ENCODE measurements at regions not wholly inside any gene's neighbourhood (a gene's known extent, or its start where the extent isn't known, plus 50 kb on each side); places are given as distances from the start of the nearest gene placed in this dataset.

- Histone ChIP-seq H3K9me3 (ENCODE audit: low read length) (no peaks in the 10 kb centered on the region), H3K27me3 (ENCODE audit: insufficient read depth, low read depth, low read length) (no peaks in the 10 kb centered on the region), H3K4me2 (ENCODE audit: low read length) (no peak overlapping the region), H4K20me1 (ENCODE audit: insufficient read depth) (no peaks in the 10 kb centered on the region), H3K27ac (ENCODE audit: low read length) (no peak overlapping the region), H3K36me3 (ENCODE audit: insufficient read depth, low read length) (no peaks in the 10 kb centered on the region), H3K79me2 (replicated peaks; ENCODE audit: insufficient read depth, low read length) (no peaks in the 10 kb centered on the region), H3F3A (ENCODE audit: insufficient read depth, low read length, poor library complexity, severe bottlenecking) (no peaks in the 10 kb centered on the region), H3K4me3 (ENCODE audit: low read length) (no peak overlapping the region), H2AFZ (ENCODE audit: low read depth, low read length) (no peak overlapping the region), H3K9ac (ENCODE audit: low read length) (no peak overlapping the region), H3K9me2 (ENCODE audit: insufficient read depth, low read length) (no peaks in the 10 kb centered on the region)
- no peak for TF ChIP-seq POLR2AphosphoS5 (IDR thresholded peaks at IDR 0.05)
- TF ChIP-seq RAD21 (conservative IDR thresholded peaks at IDR 0.05) = no peak
- TF ChIP-seq TAF1 (IDR thresholded peaks at IDR 0.05; ENCODE audit: low read depth) = no peak
- no peak for TF ChIP-seq SMC3 (conservative IDR thresholded peaks at IDR 0.05; ENCODE audit: poor library complexity)
- TF ChIP-seq EP300 (conservative IDR thresholded peaks at IDR 0.05; ENCODE audit: poor library complexity, severe bottlenecking) = no peak
- no peak for TF ChIP-seq CTCF (IDR thresholded peaks at IDR 0.05; ENCODE audit: poor library complexity, severe bottlenecking)
- no peak for TF ChIP-seq MXI1 (conservative IDR thresholded peaks at IDR 0.05; ENCODE audit: poor library complexity, severe bottlenecking)
- TF ChIP-seq EZH2 (IDR thresholded peaks at IDR 0.05; ENCODE audit: borderline replicate concordance, insufficient read depth, low read length, poor library complexity, severe bottlenecking) = no peak
- no peak for TF ChIP-seq REST (IDR thresholded peaks at IDR 0.05; ENCODE audit: borderline replicate concordance)
These were observed 300.1 kb downstream of the NNT start for GRCh38 chr5:43903129-43903528.

GRCh38 chr5:43900974-43901373, 298.0 kb downstream of the NNT start:
- Histone ChIP-seq H3K4me2 (ENCODE audit: low read length) (no peak overlapping the region), H2AFZ (ENCODE audit: low read depth, low read length) (no peak overlapping the region), H3K27me3 (ENCODE audit: insufficient read depth, low read depth, low read length) (no peaks in the 10 kb centered on the region), H3K9ac (ENCODE audit: low read length) (no peak overlapping the region), H3K79me2 (replicated peaks; ENCODE audit: insufficient read depth, low read length) (no peaks in the 10 kb centered on the region), H3K9me3 (ENCODE audit: low read length) (no peaks in the 10 kb centered on the region), H3K9me2 (ENCODE audit: insufficient read depth, low read length) (no peaks in the 10 kb centered on the region), H3K27ac (ENCODE audit: low read length) (no peak overlapping the region), H3F3A (ENCODE audit: insufficient read depth, low read length, poor library complexity, severe bottlenecking) (no peaks in the 10 kb centered on the region), H3K4me3 (ENCODE audit: low read length) (no peak overlapping the region), H4K20me1 (ENCODE audit: insufficient read depth) (no peaks in the 10 kb centered on the region), H3K36me3 (ENCODE audit: insufficient read depth, low read length) (no peaks in the 10 kb centered on the region)
- no peak for TF ChIP-seq POLR2AphosphoS5 (IDR thresholded peaks at IDR 0.05)
- TF ChIP-seq MXI1 (conservative IDR thresholded peaks at IDR 0.05; ENCODE audit: poor library complexity, severe bottlenecking) = no peak

- TF ChIP-seq EZH2 (IDR thresholded peaks at IDR 0.05; ENCODE audit: borderline replicate concordance, insufficient read depth, low read length, poor library complexity, severe bottlenecking) (no peak), EP300 (conservative IDR thresholded peaks at IDR 0.05; ENCODE audit: poor library complexity, severe bottlenecking) (no peak), REST (IDR thresholded peaks at IDR 0.05; ENCODE audit: borderline replicate concordance) (no peak), TAF1 (IDR thresholded peaks at IDR 0.05; ENCODE audit: low read depth) (no peak), SMC3 (conservative IDR thresholded peaks at IDR 0.05; ENCODE audit: poor library complexity) (no peak), MXI1 (conservative IDR thresholded peaks at IDR 0.05; ENCODE audit: poor library complexity, severe bottlenecking) (no peak), RAD21 (conservative IDR thresholded peaks at IDR 0.05) (no peak), CTCF (IDR thresholded peaks at IDR 0.05; ENCODE audit: poor library complexity, severe bottlenecking) (no peak), POLR2AphosphoS5 (IDR thresholded peaks at IDR 0.05) (no peak)
- no peak overlapping the region for H3K4me2 ChIP-seq (ENCODE audit: low read length)
- H3K79me2 ChIP-seq (replicated peaks; ENCODE audit: insufficient read depth, low read length) = no peaks in the 10 kb centered on the region
- no peaks in the 10 kb centered on the region for H3K27me3 ChIP-seq (ENCODE audit: insufficient read depth, low read depth, low read length)
- no peaks in the 10 kb centered on the region for H3K9me2 ChIP-seq (ENCODE audit: insufficient read depth, low read length)
- no peak overlapping the region for H3K9ac ChIP-seq (ENCODE audit: low read length)
- no peaks in the 10 kb centered on the region for H3K9me3 ChIP-seq (ENCODE audit: low read length)
- H3K4me3 ChIP-seq (ENCODE audit: low read length) = no peak overlapping the region
- no peaks in the 10 kb centered on the region for H3F3A ChIP-seq (ENCODE audit: insufficient read depth, low read length, poor library complexity, severe bottlenecking)
- no peaks in the 10 kb centered on the region for H4K20me1 ChIP-seq (ENCODE audit: insufficient read depth)
- H3K36me3 ChIP-seq (ENCODE audit: insufficient read depth, low read length) = no peaks in the 10 kb centered on the region
- no peak overlapping the region for H3K27ac ChIP-seq (ENCODE audit: low read length)
- H2AFZ ChIP-seq (ENCODE audit: low read depth, low read length) = no peak overlapping the region
These were observed 292.9 kb downstream of the NNT start for GRCh38 chr5:43895876-43896275.

All from neural cell (in vitro differentiated cells).